HepG2 (cell line): ENCODE measurements at regions not wholly inside any gene's neighbourhood (a gene's known extent, or its start where the extent isn't known, plus 50 kb on each side); places are given as distances from the start of the nearest gene placed in this dataset.

ENCODE experiments used
- CHCHD3 ChIP-seq: sonication (generic); formaldehyde crosslinking; IDR thresholded peaks from 2 replicates; pipeline ENCODE4 v1.8.0; 2022; ENCODE audit warnings: mild to moderate bottlenecking, missing genetic modification reagents, moderate library complexity
- CTCF ChIP-seq: sonication (generic); formaldehyde crosslinking; IDR thresholded peaks from 2 replicates; pipeline ENCODE4 v1.5.0; 2020; ENCODE audit warnings: mild to moderate bottlenecking, missing genetic modification reagents, moderate library complexity
- GMEB1 ChIP-seq: sonication (generic); formaldehyde crosslinking; IDR thresholded peaks from 2 replicates; pipeline ENCODE4 v1.5.1; 2020; ENCODE audit warnings: missing genetic modification reagents, mild to moderate bottlenecking, borderline replicate concordance
- KDM1A ChIP-seq: IDR thresholded peaks from 2 replicates; pipeline ENCODE4 v1.6.1; 2016; ENCODE audit warnings: missing compliant biosample characterization
- MYNN ChIP-seq: sonication (generic); formaldehyde crosslinking; IDR thresholded peaks from 2 replicates; pipeline ENCODE4 v1.4.0; 2020; ENCODE audit warnings: mild to moderate bottlenecking, low read depth, missing genetic modification reagents
- MYPOP ChIP-seq: sonication (generic); formaldehyde crosslinking; IDR thresholded peaks from 2 replicates; pipeline ENCODE4 v1.8.1; 2023; ENCODE audit warnings: mild to moderate bottlenecking, moderate library complexity, missing genetic modification reagents
- NCOA2 ChIP-seq: sonication (generic); formaldehyde crosslinking; IDR thresholded peaks from 2 replicates; pipeline ENCODE4 v1.8.0; 2022; ENCODE audit warnings: inconsistent platforms
- RAD21 ChIP-seq: fragments of 450-650 bp; formaldehyde crosslinking; IDR thresholded peaks from 2 replicates; pipeline ENCODE4 v1.5.0; 2020; ENCODE audit warnings: mild to moderate bottlenecking
- YY1 ChIP-seq: IDR thresholded peaks from 2 replicates; pipeline ENCODE4 v1.6.1; 2011; ENCODE audit warnings: low read length, low read depth, moderate library complexity, mild to moderate bottlenecking; ENCODE audit not compliant: insufficient read depth, insufficient replicate concordance
- ZBTB4 ChIP-seq: sonication (generic); formaldehyde crosslinking; IDR thresholded peaks from 2 replicates; pipeline ENCODE4 v1.4.0; 2020; ENCODE audit warnings: missing genetic modification reagents, mild to moderate bottlenecking, borderline replicate concordance
- ZNF670 ChIP-seq: sonication (generic); formaldehyde crosslinking; IDR thresholded peaks from 2 replicates; pipeline ENCODE4 v1.8.0; 2022; ENCODE audit warnings: mild to moderate bottlenecking, missing genetic modification reagents, borderline replicate concordance
- ZXDC ChIP-seq: sonication (generic); formaldehyde crosslinking; IDR thresholded peaks from 2 replicates; pipeline ENCODE4 v1.5.0; 2020; ENCODE audit warnings: mild to moderate bottlenecking, missing genetic modification reagents

GRCh38 chr5:98425640-98426039 is 347.8 kb upstream of the RGMB start:
- TF ChIP-seq GMEB1 (CRISPR knock-in tag) (no peak), CTCF (CRISPR knock-in tag) (no peak), ZXDC (CRISPR knock-in tag) (no peak), CHCHD3 (CRISPR knock-in tag) (no peak), MYNN (CRISPR knock-in tag) (no peak), ZNF670 (CRISPR knock-in tag) (no peak), RAD21 (CRISPR knock-in tag) (no peak), ZBTB4 (CRISPR knock-in tag) (no peak), NCOA2 (CRISPR knock-in tag) (no peak), YY1 (no peak), MYPOP (CRISPR knock-in tag) (no peak), KDM1A (CRISPR knock-in tag) (no peak)
